ENCODE measurements at regions not wholly inside any gene's neighbourhood (a gene's known extent, or its start where the extent isn't known, plus 50 kb on each side); places are given as distances from the start of the nearest gene placed in this dataset.
"Not testable (repeated sequence)": the region's sequence is repeated elsewhere in the genome, so short reads cannot be mapped to it uniquely, and the experiment has no call there.

GRCh38 chr7:93048136-93048930, 69.4 kb downstream of the SAMD9 start:
- DNase-seq (ENCODE audit: low read depth), result no peak

GRCh38 chr7:93047514-93048099, 70.2 kb downstream of the SAMD9 start:
- no peak for DNase-seq (ENCODE audit: low read depth)

- DNase-seq (ENCODE audit: low read depth), result no peak
These were observed 71.1 kb downstream of the SAMD9 start for GRCh38 chr7:93046641-93047040.

GRCh38 chr7:93044147-93044810, 73.5 kb downstream of the SAMD9 start:
- peak; percentile 12 for DNase-seq (ENCODE audit: low read depth)

GRCh38 chr7:93043385-93043985, 74.3 kb downstream of the SAMD9 start:
- peak; percentile 53 for DNase-seq (ENCODE audit: low read depth)

- no peak for DNase-seq (ENCODE audit: low read depth)
These were observed 77.4 kb downstream of the SAMD9 start for GRCh38 chr7:93040355-93040754.

GRCh38 chr7:93039786-93040185, 78.0 kb downstream of the SAMD9 start:
- DNase-seq (ENCODE audit: low read depth), result no peak

GRCh38 chr7:93039282-93039681, 78.5 kb downstream of the SAMD9 start:
- DNase-seq (ENCODE audit: low read depth), result no peak

GRCh38 chr7:93036807-93037206, 81.0 kb downstream of the SAMD9 start:
- DNase-seq (ENCODE audit: low read depth), result no peak

GRCh38 chr7:93036149-93036640, 81.6 kb downstream of the SAMD9 start:
- no peak for DNase-seq (ENCODE audit: low read depth)

- no peak for DNase-seq (ENCODE audit: low read depth)
These were observed 86.0 kb downstream of the SAMD9 start for GRCh38 chr7:93031795-93032194.

- no peak for DNase-seq (ENCODE audit: low read depth)
These were observed 87.1 kb downstream of the SAMD9 start for GRCh38 chr7:93030605-93031225.

- no peak for DNase-seq (ENCODE audit: low read depth)
These were observed 88.7 kb downstream of the SAMD9 start for GRCh38 chr7:93029056-93029455.

- DNase-seq (ENCODE audit: low read depth), result no peak
These were observed 89.2 kb downstream of the SAMD9 start for GRCh38 chr7:93028610-93029009.

- no peak for DNase-seq (ENCODE audit: low read depth)
These were observed 90.7 kb downstream of the SAMD9 start for GRCh38 chr7:93027044-93027443.

- no peak for DNase-seq (ENCODE audit: low read depth)
These were observed 91.4 kb downstream of the SAMD9 start for GRCh38 chr7:93026425-93026824.

GRCh38 chr7:93025389-93025788, 92.4 kb downstream of the SAMD9 start:
- no peak for DNase-seq (ENCODE audit: low read depth)

- not testable (repeated sequence) for DNase-seq (ENCODE audit: low read depth)
These were observed 94.8 kb downstream of the SAMD9 start for GRCh38 chr7:93022931-93023478.

- DNase-seq (ENCODE audit: low read depth), result no peak
These were observed 96.0 kb downstream of the SAMD9 start for GRCh38 chr7:93021748-93022147.

- no peak for DNase-seq (ENCODE audit: low read depth)
These were observed 99.1 kb downstream of the SAMD9 start for GRCh38 chr7:93018716-93019115.

GRCh38 chr7:93016681-93017381, 100.9 kb downstream of the SAMD9 start:
- DNase-seq (ENCODE audit: low read depth), result peak; percentile 20
